GM19328 (cell line): ENCODE measurements at regions not wholly inside any gene's neighbourhood (a gene's known extent, or its start where the extent isn't known, plus 50 kb on each side); places are given as distances from the start of the nearest gene placed in this dataset.

Experiments
- ATAC-seq: cut with Tn5 transposase; IDR thresholded peaks from one replicate; pipeline ENCODE4 v1.9.1; 2021; ENCODE audit warnings: mild to moderate bottlenecking, moderate library complexity; ENCODE audit not compliant: unreplicated experiment

GRCh38 chr4:96093563-96093962, 253.7 kb downstream of the PDHA2 start:
- no peak for ATAC-seq

GRCh38 chr4:96094183-96094582, 254.3 kb downstream of the PDHA2 start:
- no peak for ATAC-seq

GRCh38 chr4:96097040-96097607, 257.2 kb downstream of the PDHA2 start:
- ATAC-seq: no peak

- no peak for ATAC-seq
Observed at GRCh38 chr4:96097693-96098092, 257.8 kb downstream of the PDHA2 start.

GRCh38 chr4:96099031-96099430, 259.1 kb downstream of the PDHA2 start:
- ATAC-seq: no peak

- ATAC-seq: no peak
Observed at GRCh38 chr4:96102541-96103026, 262.7 kb downstream of the PDHA2 start.

- ATAC-seq: no peak
Observed at GRCh38 chr4:96103086-96103485, 263.2 kb downstream of the PDHA2 start.

GRCh38 chr4:96108146-96108545, 268.3 kb downstream of the PDHA2 start:
- ATAC-seq: no peak

- ATAC-seq: no peak
Observed at GRCh38 chr4:96112631-96113030, 272.7 kb downstream of the PDHA2 start.

- no peak for ATAC-seq
Observed at GRCh38 chr4:96120206-96120605, 280.3 kb downstream of the PDHA2 start.

GRCh38 chr4:96126227-96126626, 286.3 kb downstream of the PDHA2 start:
- ATAC-seq: no peak

- ATAC-seq: no peak
Observed at GRCh38 chr4:96131186-96131585, 291.3 kb downstream of the PDHA2 start.

- ATAC-seq: no peak
Observed at GRCh38 chr4:96134806-96135205, 294.9 kb downstream of the PDHA2 start.

- no peak for ATAC-seq
Observed at GRCh38 chr4:96136056-96136455, 296.2 kb downstream of the PDHA2 start.

GRCh38 chr4:96139251-96139929, 299.5 kb downstream of the PDHA2 start:
- ATAC-seq: no peak

GRCh38 chr4:96145601-96146000, 305.7 kb downstream of the PDHA2 start:
- no peak for ATAC-seq

GRCh38 chr4:96146686-96147085, 306.8 kb downstream of the PDHA2 start:
- ATAC-seq: no peak

GRCh38 chr4:96149894-96150293, 310.0 kb downstream of the PDHA2 start:
- no peak for ATAC-seq

- ATAC-seq: no peak
Observed at GRCh38 chr4:96150466-96150865, 310.6 kb downstream of the PDHA2 start.

- ATAC-seq: no peak
Observed at GRCh38 chr4:96152824-96153223, 312.9 kb downstream of the PDHA2 start.

- ATAC-seq: no peak
Observed at GRCh38 chr4:96154676-96155075, 314.8 kb downstream of the PDHA2 start.

- no peak for ATAC-seq
Observed at GRCh38 chr4:96162636-96163035, 322.7 kb downstream of the PDHA2 start.
